Endothelial cell of umbilical vein (primary cell): ENCODE measurements at regions not wholly inside any gene's neighbourhood (a gene's known extent, or its start where the extent isn't known, plus 50 kb on each side); places are given as distances from the start of the nearest gene placed in this dataset.

Experiments
- CTCF ChIP-seq, 2 donors: IDR thresholded peaks; 1 replicate in 1 of 2; 2 replicates in 1 of 2; pipeline ENCODE4 v1.5.1; 2011; ENCODE audit warnings: low read length in 2 of 2, mild to moderate bottlenecking in 2 of 2, moderate library complexity in 2 of 2, control low read depth in 1 of 2, inconsistent platforms in 1 of 2, low read depth in 1 of 2; ENCODE audit not compliant: insufficient read depth in 1 of 2; ENCODE audit errors: extremely low read depth in 1 of 2
- EZH2 ChIP-seq: IDR thresholded peaks from 2 replicates; pipeline ENCODE4 v1.6.1; 2012; ENCODE audit warnings: borderline replicate concordance, low read depth, mild to moderate bottlenecking, moderate library complexity, low read length, inconsistent platforms; ENCODE audit not compliant: severe bottlenecking
- FOS ChIP-seq: IDR thresholded peaks from 2 replicates; pipeline ENCODE4 v1.6.1; 2011; ENCODE audit warnings: mild to moderate bottlenecking, low read length, moderate library complexity, borderline replicate concordance; ENCODE audit not compliant: insufficient read depth
- GATA2 ChIP-seq: IDR thresholded peaks from 2 replicates; pipeline ENCODE4 v1.7.0; 2011; ENCODE audit warnings: low read depth, mild to moderate bottlenecking, moderate library complexity, mixed read lengths, low read length; ENCODE audit not compliant: insufficient read length, insufficient read depth
- MAX ChIP-seq: IDR thresholded peaks from 2 replicates; pipeline ENCODE4 v1.6.1; 2011; ENCODE audit not compliant: insufficient read depth, insufficient read length
- MYC ChIP-seq: IDR thresholded peaks from one replicate; pipeline ENCODE4 v1.6.1; 2011; ENCODE audit warnings: mild to moderate bottlenecking, low read depth, low read length
- POLR2A ChIP-seq: IDR thresholded peaks from 2 replicates; pipeline ENCODE4 v1.6.1; 2012; ENCODE audit warnings: low read depth, mild to moderate bottlenecking, control low read depth, low read length
- POLR2AphosphoS5 ChIP-seq: IDR thresholded peaks from 2 replicates; pipeline ENCODE4 v1.6.1; 2012; ENCODE audit warnings: low read depth, mild to moderate bottlenecking, control low read depth, low read length, moderate library complexity; ENCODE audit not compliant: insufficient read depth

- TF ChIP-seq FOS, result no peak
- TF ChIP-seq CTCF (IDR thresholded peaks at IDR 0.05; ENCODE audit: extremely low read depth in 1 of 2, insufficient read depth in 1 of 2, low read depth in 1 of 2, low read length in 2 of 2), result no peak
- TF ChIP-seq POLR2A, result no peak
- TF ChIP-seq POLR2AphosphoS5, result no peak
- TF ChIP-seq MAX, result no peak
- TF ChIP-seq EZH2, result no peak
- no peak for TF ChIP-seq GATA2
- TF ChIP-seq MYC, result no peak
Observed at GRCh38 chr6:169082093-169082492, 171.6 kb downstream of the THBS2 start.
